GM23338 (cell line): ENCODE measurements at regions not wholly inside any gene's neighbourhood (a gene's known extent, or its start where the extent isn't known, plus 50 kb on each side); places are given as distances from the start of the nearest gene placed in this dataset.

Experiments used
- ATAC-seq: fragments of 200-7000 bp; cut with Tn5 transposase; 3 replicates; pipeline ENCODE4 v1.9.1; 2020
- DNase-seq: peaks from one replicate; pipeline ENCODE4 v3.0.0-alpha.2; 2015; ENCODE audit warnings: low spot score
- H2AFZ ChIP-seq: fragments of 200-600 bp; sonication (generic); 2 replicates; pipeline ENCODE4 v1.8.0; 2016; ENCODE audit warnings: antibody characterized with exemption, mild to moderate bottlenecking, moderate library complexity
- H3F3A ChIP-seq: fragments of 200-600 bp; sonication (generic); replicated peaks from 2 replicates; pipeline ENCODE4 v1.8.0; 2017; ENCODE audit warnings: antibody characterized with exemption, mixed run types, low read depth
- H3K27ac ChIP-seq: fragments of 200-600 bp; sonication (generic); 2 replicates; pipeline ENCODE4 v1.6.1; 2016; ENCODE audit warnings: low read depth
- H3K27me3 ChIP-seq: fragments of 200-600 bp; sonication (generic); 2 replicates; pipeline ENCODE4 v1.8.0; 2016; ENCODE audit warnings: mild to moderate bottlenecking, mixed run types, moderate library complexity; ENCODE audit not compliant: insufficient read depth
- H3K36me3 ChIP-seq: fragments of 200-600 bp; sonication (generic); 2 replicates; pipeline ENCODE4 v1.8.0; 2016; ENCODE audit warnings: mild to moderate bottlenecking; ENCODE audit not compliant: insufficient read depth
- H3K4me1 ChIP-seq: fragments of 200-600 bp; sonication (generic); 2 replicates; pipeline ENCODE4 v1.8.0; 2016; ENCODE audit warnings: mild to moderate bottlenecking, moderate library complexity; ENCODE audit not compliant: insufficient read depth
- H3K4me2 ChIP-seq: fragments of 200-600 bp; sonication (generic); 2 replicates; pipeline ENCODE4 v1.7.1; 2017; ENCODE audit warnings: mixed run types
- H3K4me3 ChIP-seq: fragments of 200-600 bp; sonication (generic); 2 replicates; pipeline ENCODE4 v1.6.1; 2016; ENCODE audit warnings: mixed run types
- H3K79me2 ChIP-seq: fragments of 200-600 bp; sonication (generic); replicated peaks from 2 replicates; pipeline ENCODE4 v1.8.0; 2017; ENCODE audit warnings: mild to moderate bottlenecking; ENCODE audit not compliant: insufficient read depth
- H3K9me2 ChIP-seq: fragments of 200-600 bp; sonication (generic); 2 replicates; pipeline ENCODE4 v1.8.0; 2017; ENCODE audit not compliant: insufficient read depth
- H4K20me1 ChIP-seq: fragments of 200-600 bp; sonication (generic); replicated peaks from 2 replicates; pipeline ENCODE4 v1.8.0; 2017; ENCODE audit warnings: mild to moderate bottlenecking; ENCODE audit not compliant: insufficient read depth
- H3K27ac Mint-ChIP-seq: 2 replicates; pipeline ENCODE4 v1.8.0; 2020; ENCODE audit warnings: inconsistent platforms, mild to moderate bottlenecking, moderate library complexity, mixed read lengths
- H3K27me3 Mint-ChIP-seq: 3 replicates; pipeline ENCODE4 v1.8.0; 2022; ENCODE audit warnings: low read depth, mild to moderate bottlenecking, moderate library complexity, mixed read lengths, inconsistent platforms; ENCODE audit not compliant: insufficient read depth, poor library complexity
- H3K36me3 Mint-ChIP-seq: 3 replicates; pipeline ENCODE4 v1.8.0; 2021; ENCODE audit warnings: low read depth, mild to moderate bottlenecking, inconsistent platforms, moderate library complexity, mixed read lengths
- H3K4me1 Mint-ChIP-seq: 3 replicates; pipeline ENCODE4 v1.8.0; 2020; ENCODE audit warnings: mild to moderate bottlenecking, inconsistent platforms, mixed read lengths
- H3K4me3 Mint-ChIP-seq: 3 replicates; pipeline ENCODE4 v1.8.0; 2021; ENCODE audit warnings: moderate library complexity, mild to moderate bottlenecking, inconsistent platforms, mixed read lengths
- H3K9me3 Mint-ChIP-seq: 3 replicates; pipeline ENCODE4 v1.8.0; 2020; ENCODE audit warnings: moderate library complexity, mild to moderate bottlenecking, inconsistent platforms, mixed read lengths
- CREB1 ChIP-seq: fragments of 250-450 bp; sonication (Bioruptor Pico); IDR thresholded peaks from 2 replicates; pipeline ENCODE4 v1.5.0; 2020; ENCODE audit warnings: low read depth, mild to moderate bottlenecking, moderate library complexity
- CTCF ChIP-seq, 2 experiments: fragments of 200-600 bp in 1 of 2; sonication (generic) in 1 of 2; conservative IDR thresholded peaks; 2 replicates each; pipeline versions ENCODE4 v1.5.1 to v1.6.1; 2016 to 2017; ENCODE audit warnings: antibody characterized with exemption in 2 of 2, low read depth in 2 of 2, mild to moderate bottlenecking in 2 of 2, moderate library complexity in 1 of 2
- EZH2 ChIP-seq: fragments of 200-600 bp; sonication (generic); IDR thresholded peaks from one replicate; pipeline ENCODE4 v1.8.0; 2017; ENCODE audit warnings: antibody characterized with exemption, mild to moderate bottlenecking, low read depth; ENCODE audit not compliant: unreplicated experiment
- EZH2phosphoT487 ChIP-seq: fragments of 200-600 bp; sonication (generic); IDR thresholded peaks from one replicate; pipeline ENCODE4 v1.8.1; 2018; ENCODE audit warnings: antibody characterized with exemption; ENCODE audit not compliant: unreplicated experiment
- JUNB ChIP-seq: IDR thresholded peaks from one replicate; pipeline ENCODE4 v1.6.1; 2016; ENCODE audit warnings: antibody characterized with exemption; ENCODE audit not compliant: unreplicated experiment
- STAT1 ChIP-seq: IDR thresholded peaks from one replicate; pipeline ENCODE4 v1.6.1; 2016; ENCODE audit warnings: antibody characterized with exemption; ENCODE audit not compliant: unreplicated experiment
- ZNF114 ChIP-seq: fragments of 250-450 bp; sonication (Bioruptor Pico); IDR thresholded peaks from 2 replicates; pipeline ENCODE4 v1.5.0; 2020; ENCODE audit warnings: mild to moderate bottlenecking, moderate library complexity
- ZNF331 ChIP-seq: fragments of 250-450 bp; sonication (Bioruptor Pico); IDR thresholded peaks from 2 replicates; pipeline ENCODE4 v1.5.0; 2020; ENCODE audit warnings: low read depth, mild to moderate bottlenecking, moderate library complexity
- ZNF462 ChIP-seq: fragments of 250-450 bp; sonication (Bioruptor Pico); IDR thresholded peaks from 2 replicates; pipeline ENCODE4 v1.5.0; 2020; ENCODE audit warnings: mild to moderate bottlenecking, moderate library complexity
- TF ChIP-seq, protein P1 (sequence below): IDR thresholded peaks from one replicate; pipeline ENCODE4 v1.6.1; 2018; ENCODE audit warnings: antibody characterized with exemption; ENCODE audit not compliant: unreplicated experiment

DNA sequence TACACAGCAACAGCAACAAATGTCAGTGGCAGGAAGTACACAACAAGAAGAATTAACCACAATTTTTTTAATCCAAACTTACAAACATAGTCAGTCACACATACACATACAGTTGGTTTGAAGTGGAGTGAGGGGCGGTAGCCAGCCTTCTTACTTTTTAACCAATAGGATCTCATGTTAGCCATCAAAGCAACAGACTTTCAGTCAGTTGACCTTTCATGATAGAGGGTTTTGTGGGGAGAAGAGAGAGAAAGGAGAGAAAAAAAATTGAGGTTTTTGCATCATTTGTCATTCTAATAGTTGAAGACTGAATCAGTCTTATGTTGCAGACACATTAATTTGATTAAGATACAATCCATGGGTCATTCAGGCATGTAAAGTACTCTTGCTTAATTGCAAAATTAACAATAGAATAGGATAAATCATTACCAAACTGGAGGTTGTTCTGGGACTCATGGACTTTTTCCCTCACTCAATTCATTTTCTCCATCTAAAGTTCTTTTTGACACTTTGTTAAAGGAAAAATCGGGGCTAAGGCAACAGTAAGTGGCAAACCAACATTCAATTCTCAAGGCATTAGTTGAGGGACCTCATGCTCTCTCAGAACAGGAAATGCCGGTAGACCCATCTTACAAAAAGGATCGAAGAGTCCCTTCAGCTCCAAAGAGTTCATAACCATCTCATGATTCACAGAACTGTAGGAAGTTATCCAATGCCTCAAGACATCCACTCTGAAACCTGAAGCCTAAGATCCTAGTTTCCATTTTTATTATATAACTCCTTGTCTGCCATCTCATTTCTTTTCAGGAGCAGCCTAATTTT is 159.5 kb upstream of the LPP start:
- no peak overlapping the region for H3K4me3 Mint-ChIP-seq
- H3K27ac ChIP-seq: no peak overlapping the region

More for the DNA sequence above, 159.5 kb upstream of the LPP start:
- no peaks in the 10 kb centered on the region; the same call in 2 of the 3 replicates for H3K9me3 Mint-ChIP-seq
- Histone ChIP-seq H3K9me2 (peaks cover 17% of the 10 kb centered on the region), H3F3A (0 out of 2 replicates have a peak, but pooled peaks cover 3% of the 10 kb centered on the region), H3K4me1 (peaks cover 20% of the 10 kb centered on the region), H2AFZ (no peak overlapping the region), H3K36me3 (no peaks in the 10 kb centered on the region), H3K4me3 (no peak overlapping the region), H3K4me2 (no peak overlapping the region), H3K79me2 (no peaks in the 10 kb centered on the region), H4K20me1 (no peaks in the 10 kb centered on the region), H3K27me3 (no peaks in the 10 kb centered on the region)
- TF ChIP-seq EZH2phosphoT487 (no peak), ZNF331 (CRISPR knock-in tag) (no peak), ZNF114 (no peak), CTCF (conservative IDR thresholded peaks at IDR 0.05; ENCODE audit: low read depth in 2 of 2) (no peak), STAT1 (no peak), JUNB (no peak), ZNF462 (no peak), EZH2 (no peak), CREB1 (CRISPR knock-in tag) (no peak)
- TF ChIP-seq, protein P1, sequence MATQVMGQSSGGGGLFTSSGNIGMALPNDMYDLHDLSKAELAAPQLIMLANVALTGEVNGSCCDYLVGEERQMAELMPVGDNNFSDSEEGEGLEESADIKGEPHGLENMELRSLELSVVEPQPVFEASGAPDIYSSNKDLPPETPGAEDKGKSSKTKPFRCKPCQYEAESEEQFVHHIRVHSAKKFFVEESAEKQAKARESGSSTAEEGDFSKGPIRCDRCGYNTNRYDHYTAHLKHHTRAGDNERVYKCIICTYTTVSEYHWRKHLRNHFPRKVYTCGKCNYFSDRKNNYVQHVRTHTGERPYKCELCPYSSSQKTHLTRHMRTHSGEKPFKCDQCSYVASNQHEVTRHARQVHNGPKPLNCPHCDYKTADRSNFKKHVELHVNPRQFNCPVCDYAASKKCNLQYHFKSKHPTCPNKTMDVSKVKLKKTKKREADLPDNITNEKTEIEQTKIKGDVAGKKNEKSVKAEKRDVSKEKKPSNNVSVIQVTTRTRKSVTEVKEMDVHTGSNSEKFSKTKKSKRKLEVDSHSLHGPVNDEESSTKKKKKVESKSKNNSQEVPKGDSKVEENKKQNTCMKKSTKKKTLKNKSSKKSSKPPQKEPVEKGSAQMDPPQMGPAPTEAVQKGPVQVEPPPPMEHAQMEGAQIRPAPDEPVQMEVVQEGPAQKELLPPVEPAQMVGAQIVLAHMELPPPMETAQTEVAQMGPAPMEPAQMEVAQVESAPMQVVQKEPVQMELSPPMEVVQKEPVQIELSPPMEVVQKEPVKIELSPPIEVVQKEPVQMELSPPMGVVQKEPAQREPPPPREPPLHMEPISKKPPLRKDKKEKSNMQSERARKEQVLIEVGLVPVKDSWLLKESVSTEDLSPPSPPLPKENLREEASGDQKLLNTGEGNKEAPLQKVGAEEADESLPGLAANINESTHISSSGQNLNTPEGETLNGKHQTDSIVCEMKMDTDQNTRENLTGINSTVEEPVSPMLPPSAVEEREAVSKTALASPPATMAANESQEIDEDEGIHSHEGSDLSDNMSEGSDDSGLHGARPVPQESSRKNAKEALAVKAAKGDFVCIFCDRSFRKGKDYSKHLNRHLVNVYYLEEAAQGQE: no peak
- DNase-seq: no peak
- no peak overlapping the region for H3K27ac Mint-ChIP-seq
- peaks cover 2% of the 10 kb centered on the region for H3K27me3 Mint-ChIP-seq
- H3K36me3 Mint-ChIP-seq: no peaks in the 10 kb centered on the region; the same call in 2 of the 3 replicates
- peaks cover 32% of the 10 kb centered on the region for H3K4me1 Mint-ChIP-seq
- no peak for ATAC-seq
